Coronary artery (tissue), 2 donors: ENCODE measurements at regions not wholly inside any gene's neighbourhood (a gene's known extent, or its start where the extent isn't known, plus 50 kb on each side); places are given as distances from the start of the nearest gene placed in this dataset.
"Not testable (repeated sequence)": the region's sequence is repeated elsewhere in the genome, so short reads cannot be mapped to it uniquely, and the experiment has no call there.

ENCODE experiments used
- DNase-seq: peaks from one replicate; pipeline ENCODE4 v3.0.0-alpha.2; 2017; ENCODE audit warnings: low spot score
- H3K27ac ChIP-seq, 2 donors: fragments of 200-600 bp; sonication (generic); one replicate each; pipeline ENCODE4 v1.5.1; 2016 to 2019
- H3K4me3 ChIP-seq: fragments of 200-600 bp; sonication (generic); 2 replicates; pipeline ENCODE4 v1.5.1; 2016; ENCODE audit warnings: mild to moderate bottlenecking, moderate library complexity
- TF ChIP-seq, protein P1 (sequence below): fragments of 200-600 bp; sonication (generic); IDR thresholded peaks from one replicate; pipeline ENCODE4 v1.5.1; 2019; ENCODE audit warnings: antibody characterized with exemption

DNA sequence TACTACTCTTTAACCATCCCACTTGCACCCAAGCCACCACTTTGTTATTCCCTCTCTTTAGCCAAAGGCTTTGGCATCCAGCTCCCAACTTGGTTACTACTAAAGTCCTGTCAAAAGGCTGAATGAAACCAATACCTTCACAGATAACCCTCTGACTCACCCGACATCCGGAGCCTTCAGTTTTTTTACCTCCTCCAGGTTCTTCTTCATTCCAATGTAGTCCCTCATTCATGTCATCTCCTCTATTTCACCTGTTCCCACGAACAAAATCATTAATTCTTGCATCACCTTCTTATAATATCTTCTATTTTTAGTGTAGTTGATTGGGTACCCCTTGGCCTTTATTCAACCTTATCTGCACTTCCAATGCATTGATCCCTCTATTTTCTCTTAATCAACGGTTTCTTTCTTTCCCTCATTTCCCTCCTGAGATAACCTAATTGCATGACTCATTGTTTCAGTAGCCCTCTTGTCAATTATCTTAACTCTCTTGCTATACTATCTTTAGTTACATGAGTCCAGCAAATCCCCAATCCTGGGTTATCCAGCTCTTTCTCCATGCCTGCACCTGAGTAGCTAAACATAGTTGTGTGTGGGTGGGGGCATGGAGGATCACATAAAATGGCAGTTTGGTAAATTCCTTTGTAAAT, 87.2 kb upstream of the COL1A2 start:
- TF ChIP-seq, protein P1, sequence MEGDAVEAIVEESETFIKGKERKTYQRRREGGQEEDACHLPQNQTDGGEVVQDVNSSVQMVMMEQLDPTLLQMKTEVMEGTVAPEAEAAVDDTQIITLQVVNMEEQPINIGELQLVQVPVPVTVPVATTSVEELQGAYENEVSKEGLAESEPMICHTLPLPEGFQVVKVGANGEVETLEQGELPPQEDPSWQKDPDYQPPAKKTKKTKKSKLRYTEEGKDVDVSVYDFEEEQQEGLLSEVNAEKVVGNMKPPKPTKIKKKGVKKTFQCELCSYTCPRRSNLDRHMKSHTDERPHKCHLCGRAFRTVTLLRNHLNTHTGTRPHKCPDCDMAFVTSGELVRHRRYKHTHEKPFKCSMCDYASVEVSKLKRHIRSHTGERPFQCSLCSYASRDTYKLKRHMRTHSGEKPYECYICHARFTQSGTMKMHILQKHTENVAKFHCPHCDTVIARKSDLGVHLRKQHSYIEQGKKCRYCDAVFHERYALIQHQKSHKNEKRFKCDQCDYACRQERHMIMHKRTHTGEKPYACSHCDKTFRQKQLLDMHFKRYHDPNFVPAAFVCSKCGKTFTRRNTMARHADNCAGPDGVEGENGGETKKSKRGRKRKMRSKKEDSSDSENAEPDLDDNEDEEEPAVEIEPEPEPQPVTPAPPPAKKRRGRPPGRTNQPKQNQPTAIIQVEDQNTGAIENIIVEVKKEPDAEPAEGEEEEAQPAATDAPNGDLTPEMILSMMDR = no peak
- Histone ChIP-seq H3K27ac (no peak overlapping the region), H3K4me3 (no peak overlapping the region)
- no peak for DNase-seq

- no peak for DNase-seq
- H3K27ac ChIP-seq = no peak overlapping the region
- H3K4me3 ChIP-seq = no peak overlapping the region
- TF ChIP-seq, protein P1 = no peak
Measured at GRCh38 chr7:94311515-94311914, 83.2 kb upstream of the COL1A2 start.

DNA sequence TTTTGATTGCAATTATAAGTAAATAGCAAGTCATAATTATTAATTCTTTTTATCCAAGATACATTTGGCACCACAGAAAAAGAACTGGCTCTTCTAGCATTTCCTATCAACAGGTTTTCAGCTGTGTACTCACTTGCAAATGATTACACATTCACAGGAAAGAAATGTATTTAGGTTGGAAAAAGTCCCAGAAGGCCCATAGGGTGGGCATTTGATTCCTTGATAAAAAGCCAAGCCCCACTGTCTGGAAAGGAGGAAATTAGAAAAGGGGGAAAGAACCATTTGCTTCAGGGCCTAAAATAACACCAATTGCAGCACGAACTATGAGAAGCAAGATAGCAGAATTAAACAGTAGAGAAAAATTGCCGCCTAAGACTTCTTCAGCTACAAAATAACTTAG, 80.8 kb upstream of the COL1A2 start:
- H3K27ac ChIP-seq = peak overlapping the region; percentile 18 to 48
- DNase-seq = no peak
- H3K4me3 ChIP-seq = no peak overlapping the region
- TF ChIP-seq, protein P1 = no peak

DNA sequence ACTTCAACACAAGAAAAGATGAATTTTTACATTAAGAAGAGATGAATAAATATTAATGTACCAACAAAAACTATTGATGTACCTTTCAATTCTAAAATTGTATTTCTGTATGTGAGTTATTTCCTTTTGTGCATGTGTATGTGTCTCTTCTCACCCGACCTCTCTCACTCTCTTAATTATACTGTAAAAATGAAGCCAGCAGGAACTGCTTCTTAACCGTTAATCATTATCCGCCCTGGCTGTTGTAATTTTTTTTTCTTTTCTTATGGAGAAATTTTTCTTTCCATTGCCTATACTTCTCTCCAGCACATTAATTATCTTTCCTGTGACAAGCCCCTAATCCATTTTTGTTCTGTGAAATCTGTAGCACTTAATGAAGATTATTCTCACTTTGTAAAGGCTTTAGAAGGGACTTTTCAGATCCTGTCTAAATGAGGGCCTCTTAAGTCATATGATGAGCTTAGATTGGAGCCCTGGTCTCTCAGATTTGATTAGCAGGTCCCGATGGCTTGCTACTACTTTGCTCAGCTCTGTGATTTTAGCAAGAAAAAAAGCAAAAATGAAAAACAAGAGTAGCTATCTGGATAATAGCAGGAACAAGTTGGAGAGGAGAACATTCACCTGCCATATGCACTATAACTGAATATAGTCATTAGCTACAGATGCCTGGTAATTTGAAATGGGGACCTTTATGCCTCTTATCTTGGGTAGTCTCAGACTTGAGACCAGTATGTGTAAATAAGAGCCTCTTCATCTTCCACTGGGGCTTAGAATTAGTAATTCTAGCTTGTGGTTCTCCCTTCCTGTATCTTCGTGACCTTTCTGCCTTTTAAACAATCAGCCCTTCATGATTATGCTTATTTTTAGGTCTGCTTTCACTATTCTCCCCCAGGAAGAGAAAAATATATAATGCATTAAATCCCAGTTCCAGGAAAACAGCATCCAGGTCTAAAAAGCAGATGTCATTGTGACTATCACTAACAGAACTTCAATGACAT, 80.0 kb upstream of the COL1A2 start:
- Histone ChIP-seq H3K27ac (peak overlapping the region; percentile 25 to 48), H3K4me3 (no peak overlapping the region)
- TF ChIP-seq, protein P1 = no peak
- no peak for DNase-seq

- not testable (repeated sequence) for DNase-seq, H3K27ac ChIP-seq, H3K4me3 ChIP-seq
Measured at GRCh38 chr7:94321138-94321537, 73.6 kb upstream of the COL1A2 start.

DNA sequence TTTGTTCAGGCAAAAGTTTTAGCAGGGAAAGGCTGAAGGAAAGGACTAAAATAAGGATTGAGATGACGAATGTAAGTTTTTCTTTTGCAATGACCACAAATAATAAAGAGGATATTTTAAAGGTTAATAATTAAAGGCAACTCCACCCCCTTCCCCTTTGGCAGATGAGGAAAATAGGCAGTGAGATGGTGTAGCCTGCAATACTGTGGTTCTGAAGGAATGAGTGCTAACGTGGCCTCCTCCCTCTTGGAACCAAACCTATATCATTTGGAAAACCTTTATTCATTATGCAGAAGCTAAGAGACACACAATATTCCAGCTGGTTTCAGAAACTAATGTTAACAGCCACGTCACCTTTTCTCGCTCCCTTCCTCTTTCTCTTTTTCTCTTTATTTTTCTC, 70.9 kb upstream of the COL1A2 start:
- no peak overlapping the region for H3K27ac ChIP-seq
- no peak overlapping the region for H3K4me3 ChIP-seq
- TF ChIP-seq, protein P1 = no peak
- DNase-seq = no peak

DNA sequence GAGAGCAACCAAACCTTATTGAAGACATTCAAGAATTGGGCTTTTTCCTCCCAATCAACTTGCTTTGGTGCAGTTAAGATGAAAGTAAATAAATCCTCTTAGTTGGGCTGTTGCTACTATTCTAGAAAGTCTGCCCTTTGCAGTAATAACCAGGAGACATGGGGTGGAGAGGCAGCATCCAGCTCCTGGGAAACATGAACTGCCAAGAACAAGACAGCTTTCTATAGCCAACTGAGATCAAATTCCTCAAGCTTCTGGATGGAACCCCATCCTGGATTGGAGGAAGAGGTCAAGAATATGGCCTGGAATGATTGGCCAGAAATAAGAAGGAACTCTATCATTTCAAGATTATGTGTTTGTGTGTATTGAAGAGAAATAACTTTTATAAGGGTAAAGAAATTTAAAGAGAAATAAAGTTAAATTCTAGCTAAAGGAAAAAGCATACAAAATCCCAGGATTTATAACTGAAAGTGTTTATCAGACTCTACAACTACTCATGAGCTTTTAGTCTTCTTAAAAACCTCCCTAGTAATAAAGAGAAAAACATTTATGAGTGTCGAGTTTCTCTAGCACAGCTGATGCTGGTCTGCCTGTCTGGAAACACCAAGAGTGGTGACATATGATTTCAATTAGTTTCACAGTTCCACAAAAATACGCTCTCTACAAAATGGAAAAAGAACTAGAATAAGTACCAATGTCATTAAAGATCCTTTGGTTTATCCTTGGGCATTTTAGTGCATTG, 70.1 kb upstream of the COL1A2 start:
- DNase-seq = no peak
- peak overlapping the region in 1 of 2 donors; percentile 49 for H3K27ac ChIP-seq
- H3K4me3 ChIP-seq = no peak overlapping the region
- TF ChIP-seq, protein P1 = no peak
